H1 (cell line): ENCODE measurements at regions not wholly inside any gene's neighbourhood (a gene's known extent, or its start where the extent isn't known, plus 50 kb on each side); places are given as distances from the start of the nearest gene placed in this dataset.

Source experiments
- CTCF ChIA-PET: fragments of 300-600 bp; sonication (Branson Sonifier 250); formaldehyde crosslinking; loops from one replicate; lab custom pipeline; 2021; ENCODE audit not compliant: partially characterized antibody; lab: Charles Lee
- POLR2A ChIA-PET: fragments of 300-600 bp; sonication (Branson Sonifier 250); formaldehyde crosslinking; loops from one replicate; lab custom pipeline; 2021; ENCODE audit warnings: inconsistent platforms; ENCODE audit not compliant: partially characterized antibody; lab: Charles Lee
- DNase-seq, 2 experiments: peaks; one replicate each; pipeline versions ENCODE4 v3.0.0 to v3.0.0-alpha.2; 2010 to 2022; ENCODE audit warnings: low spot score in 2 of 2, low read depth in 1 of 2, mixed read lengths in 1 of 2
- FAIRE-seq: peaks from 2 replicates; lab custom pipeline; 2011; peaks lifted over from hg19 to GRCh38; lab: Jason Lieb, UNC
- H2AFZ ChIP-seq: 2 replicates; pipeline ENCODE4 v1.8.1; 2012; ENCODE audit warnings: low read length, inconsistent platforms
- H2AK5ac ChIP-seq: 2 replicates; pipeline ENCODE4 v1.6.1; 2013; ENCODE audit warnings: low read depth, low read length
- H2BK120ac ChIP-seq: replicated peaks from 2 replicates; pipeline ENCODE3; 2013; ENCODE audit warnings: low read depth, low read length, inconsistent platforms
- H2BK12ac ChIP-seq: 2 replicates; pipeline ENCODE4 v1.6.1; 2013; ENCODE audit warnings: low read depth, low read length
- H2BK15ac ChIP-seq: 2 replicates; pipeline ENCODE4 v1.6.1; 2013; ENCODE audit warnings: low read length
- H2BK20ac ChIP-seq: 2 replicates; pipeline ENCODE4 v1.6.1; 2013; ENCODE audit warnings: low read length
- H2BK5ac ChIP-seq: 2 replicates; pipeline ENCODE4 v1.6.1; 2013; ENCODE audit warnings: low read depth, low read length
- H3K14ac ChIP-seq: 2 replicates; pipeline ENCODE4 v1.6.1; 2013; ENCODE audit warnings: inconsistent platforms; ENCODE audit not compliant: insufficient read length
- H3K18ac ChIP-seq: 2 replicates; pipeline ENCODE4 v1.6.1; 2013; ENCODE audit warnings: low read length; ENCODE audit errors: extremely low read depth
- H3K23ac ChIP-seq: 2 replicates; pipeline ENCODE4 v1.6.1; 2013; ENCODE audit warnings: inconsistent platforms; ENCODE audit not compliant: insufficient read length
- H3K23me2 ChIP-seq: 2 replicates; pipeline ENCODE4 v1.6.1; 2013; ENCODE audit warnings: low read depth, low read length
- H3K27ac ChIP-seq: 2 replicates; pipeline ENCODE4 v1.6.1; 2011; ENCODE audit warnings: low read depth, low read length, inconsistent platforms
- H3K27me3 ChIP-seq, 4 experiments: replicated peaks in 1 of 4; 1 replicate in 1 of 4; 2 replicates in 3 of 4; pipeline versions ENCODE4 v1.6.1 to v1.8.1; 2011 to 2013; ENCODE audit warnings: low read length in 3 of 4, mild to moderate bottlenecking in 3 of 4, inconsistent platforms in 2 of 4, mixed read lengths in 2 of 4, moderate library complexity in 1 of 4; ENCODE audit not compliant: control insufficient read depth in 3 of 4, insufficient read depth in 3 of 4; ENCODE audit errors: extremely low read depth in 1 of 4
- H3K36me3 ChIP-seq, 4 experiments: 2 replicates each; pipeline versions ENCODE4 v1.6.1 to v1.8.1; 2011 to 2013; ENCODE audit warnings: mild to moderate bottlenecking in 4 of 4, low read length in 3 of 4, moderate library complexity in 2 of 4, control low read depth in 1 of 4, inconsistent platforms in 1 of 4; ENCODE audit not compliant: insufficient read depth in 4 of 4, control insufficient read depth in 2 of 4
- H3K4ac ChIP-seq: replicated peaks from 2 replicates; pipeline ENCODE3; 2013; ENCODE audit warnings: low read length, low read depth, mixed read lengths, inconsistent platforms; ENCODE audit not compliant: insufficient read length
- H3K4me1 ChIP-seq, 4 experiments: replicated peaks in 1 of 4; 1 replicate in 1 of 4; 2 replicates in 3 of 4; pipeline versions ENCODE4 v1.6.1 to v1.8.1; 2011 to 2013; ENCODE audit warnings: low read length in 3 of 4, inconsistent platforms in 2 of 4, mixed read lengths in 1 of 4; ENCODE audit not compliant: insufficient read depth in 4 of 4, control insufficient read depth in 3 of 4
- H3K4me2 ChIP-seq, 2 experiments: 2 replicates each; pipeline versions ENCODE4 v1.6.1 to v1.8.1; 2011 to 2013; ENCODE audit warnings: low read depth in 2 of 2, low read length in 2 of 2, control low read depth in 1 of 2, inconsistent platforms in 1 of 2, mild to moderate bottlenecking in 1 of 2; ENCODE audit not compliant: insufficient read depth in 1 of 2
- H3K4me3 ChIP-seq, 4 experiments: fragments of 200-600, 300-600 bp in 1 of 4; sonication (generic), shearing (Covaris generic), sonication (Bioruptor Twin) in 1 of 4; 2 replicates each; pipeline versions ENCODE4 v1.5.1 to v1.8.1; 2011 to 2016; ENCODE audit warnings: low read length in 4 of 4, low read depth in 3 of 4, control low read depth in 2 of 4, inconsistent platforms in 2 of 4, mild to moderate bottlenecking in 2 of 4, mixed read lengths in 1 of 4, moderate library complexity in 1 of 4; ENCODE audit not compliant: insufficient read depth in 2 of 4; ENCODE audit errors: extremely low read depth in 1 of 4
- H3K56ac ChIP-seq: replicated peaks from 2 replicates; pipeline ENCODE3; 2013; ENCODE audit warnings: low read depth, mild to moderate bottlenecking, mixed read lengths, low read length, inconsistent platforms; ENCODE audit not compliant: insufficient read length
- H3K79me1 ChIP-seq: 2 replicates; pipeline ENCODE4 v1.6.1; 2013; ENCODE audit warnings: low read depth, low read length, control low read depth
- H3K79me2 ChIP-seq, 2 experiments: 2 replicates each; pipeline versions ENCODE4 v1.6.1 to v1.8.1; 2012 to 2013; ENCODE audit warnings: low read length in 2 of 2, mild to moderate bottlenecking in 2 of 2, inconsistent platforms in 1 of 2; ENCODE audit not compliant: insufficient read depth in 2 of 2, control insufficient read depth in 1 of 2
- H3K9ac ChIP-seq, 4 experiments: replicated peaks in 1 of 4; 1 replicate in 1 of 4; 2 replicates in 3 of 4; pipeline versions ENCODE4 v1.6.1 to v1.8.1; 2011 to 2013; ENCODE audit warnings: low read depth in 3 of 4, low read length in 3 of 4, control low read depth in 2 of 4, mild to moderate bottlenecking in 2 of 4, moderate library complexity in 2 of 4, inconsistent platforms in 1 of 4; ENCODE audit errors: extremely low read depth in 1 of 4
- H3K9me3 ChIP-seq, 2 experiments: 2 replicates each; pipeline versions ENCODE4 v1.6.1 to v1.8.1; 2012 to 2013; ENCODE audit warnings: mild to moderate bottlenecking in 2 of 2, moderate library complexity in 2 of 2, control low read depth in 1 of 2, inconsistent platforms in 1 of 2, low read depth in 1 of 2, low read length in 1 of 2, mixed read lengths in 1 of 2; ENCODE audit not compliant: insufficient read depth in 2 of 2
- H4K20me1 ChIP-seq, 2 experiments: replicated peaks in 1 of 2; 2 replicates each; pipeline versions ENCODE3 to v1.8.1; 2011 to 2013; ENCODE audit warnings: inconsistent platforms in 2 of 2, low read length in 2 of 2, mild to moderate bottlenecking in 1 of 2; ENCODE audit not compliant: insufficient read depth in 2 of 2, control insufficient read depth in 1 of 2
- H4K5ac ChIP-seq: 2 replicates; pipeline ENCODE4 v1.6.1; 2013; ENCODE audit warnings: low read length, low read depth, mixed read lengths, inconsistent platforms; ENCODE audit not compliant: insufficient read length
- H4K8ac ChIP-seq: 2 replicates; pipeline ENCODE4 v1.8.0; 2013; ENCODE audit warnings: mild to moderate bottlenecking, moderate library complexity, low read length, inconsistent platforms; ENCODE audit not compliant: insufficient read depth; ENCODE audit errors: extremely low read depth
- H4K91ac ChIP-seq: replicated peaks from 2 replicates; pipeline ENCODE3; 2013; ENCODE audit warnings: low read length, mixed read lengths, inconsistent platforms; ENCODE audit not compliant: insufficient read length
- ATF2 ChIP-seq: IDR thresholded peaks from 2 replicates; pipeline ENCODE4 v1.6.1; 2012; ENCODE audit warnings: low read length, inconsistent platforms
- BACH1 ChIP-seq: IDR thresholded peaks from 2 replicates; pipeline ENCODE4 v1.6.1; 2012; ENCODE audit warnings: low read length, improper control_type of control experiment
- CEBPB ChIP-seq: IDR thresholded peaks from 2 replicates; pipeline ENCODE4 v1.6.1; 2012; ENCODE audit warnings: low read depth, low read length
- EZH2 ChIP-seq: fragments of 200-600 bp; sonication (generic); IDR thresholded peaks from 2 replicates; pipeline ENCODE4 v1.7.1; 2012; ENCODE audit warnings: low read depth, mild to moderate bottlenecking, moderate library complexity, low read length, inconsistent platforms; ENCODE audit not compliant: severe bottlenecking
- GABPA ChIP-seq: IDR thresholded peaks from 2 replicates; pipeline ENCODE4 v1.6.1; 2011; ENCODE audit warnings: mild to moderate bottlenecking, low read length, moderate library complexity, borderline replicate concordance; ENCODE audit not compliant: insufficient read depth
- NANOG ChIP-seq: IDR thresholded peaks from 2 replicates; pipeline ENCODE4 v1.6.1; 2011; ENCODE audit warnings: low read length, low read depth, mild to moderate bottlenecking, inconsistent platforms; ENCODE audit not compliant: insufficient read depth, poor library complexity, severe bottlenecking
- RFX5 ChIP-seq: IDR thresholded peaks from 2 replicates; pipeline ENCODE4 v1.6.1; 2011; ENCODE audit warnings: low read depth, low read length, improper control_type of control experiment, borderline replicate concordance
- SRF ChIP-seq: IDR thresholded peaks from 2 replicates; pipeline ENCODE4 v1.6.1; 2011; ENCODE audit warnings: mild to moderate bottlenecking, low read depth, low read length, moderate library complexity
- TAF1 ChIP-seq: IDR thresholded peaks from 2 replicates; pipeline ENCODE4 v1.6.1; 2011; ENCODE audit warnings: mild to moderate bottlenecking, low read depth, low read length
- USF2 ChIP-seq: IDR thresholded peaks from 2 replicates; pipeline ENCODE4 v1.6.1; 2011; ENCODE audit warnings: low read length, improper control_type of control experiment
- YY1 ChIP-seq: IDR thresholded peaks from 2 replicates; pipeline ENCODE4 v1.6.1; 2011; ENCODE audit warnings: low read depth, mild to moderate bottlenecking, low read length
- WGBS, 2 experiments: shearing (Covaris generic) in 1 of 2; methylation state at CpG; one replicate each; pipeline versions ENCODE4 v1.1.6 to v1.1.7; 2013 to 2015; ENCODE audit warnings: low lambda C conversion rate in 2 of 2, mixed read lengths in 2 of 2, inconsistent platforms in 1 of 2, low coverage in 1 of 2, missing lambda C conversion rate in 1 of 2; ENCODE audit not compliant: insufficient replicate concordance in 2 of 2, insufficient coverage in 1 of 2, insufficient read length in 1 of 2; ENCODE audit errors: extremely low coverage in 1 of 2, missing lambda C conversion rate in 1 of 2; 5-methylcytosine and 5-hydroxymethylcytosine counted together

GRCh38 chr10:128869101-128869749 is 597.8 kb upstream of the MGMT start:
- Histone ChIP-seq H3K4me2 (no peak overlapping the region), H3K79me2 (no peaks in the 10 kb centered on the region), H4K8ac (no peak overlapping the region), H2BK12ac (no peak overlapping the region), H3K4me3 (no peak overlapping the region), H3K9me3 (no peaks in the 10 kb centered on the region), H2BK120ac (no peak overlapping the region), H2BK15ac (no peak overlapping the region), H2AK5ac (no peak overlapping the region), H3K36me3 (no peaks in the 10 kb centered on the region), H4K91ac (no peak overlapping the region), H3K4me1 (0 out of 7 replicates have a peak, but pooled peaks cover 0 to 2% (median 0%) of the 10 kb centered on the region in 4 experiments), H3K18ac (no peak overlapping the region), H3K23me2 (no peaks in the 10 kb centered on the region), H2BK20ac (no peak overlapping the region), H3K14ac (no peak overlapping the region), H3K79me1 (no peaks in the 10 kb centered on the region), H3K56ac (no peak overlapping the region), H2AFZ (no peak overlapping the region), H3K27me3 (no peaks in the 10 kb centered on the region), H3K23ac (no peak overlapping the region), H3K27ac (no peak overlapping the region), H2BK5ac (no peak overlapping the region), H3K9ac (no peak overlapping the region), H3K4ac (no peak overlapping the region), H4K5ac (no peak overlapping the region), H4K20me1 (no peaks in the 10 kb centered on the region)
- ChIA-PET POLR2A (no interaction called here), CTCF (interaction anchor here (0.9 to 1.8 kb wide), 2 partner anchors 9 to 14 kb away, joined by 3 to 4 read pairs; no protein-coding TSS in a partner anchor)
- 95% methylated on average over 13 of the region's 15 CpGs; no CpG with 5 or more reads in 1 of the 2 experiments for WGBS, 2 experiments
- FAIRE-seq (no peak), DNase-seq (peak in 1 of 2 experiments; percentile 6)
- TF ChIP-seq NANOG, result no peak
- TF ChIP-seq RFX5, result no peak
- no peak for TF ChIP-seq CEBPB
- no peak for TF ChIP-seq YY1
- TF ChIP-seq EZH2, result no peak
- no peak for TF ChIP-seq USF2
- TF ChIP-seq SRF, result no peak
- TF ChIP-seq ATF2, result no peak
- TF ChIP-seq GABPA, result no peak
- no peak for TF ChIP-seq TAF1
- no peak for TF ChIP-seq BACH1
